ENCODE measurements at regions not wholly inside any gene's neighbourhood (a gene's known extent, or its start where the extent isn't known, plus 50 kb on each side); places are given as distances from the start of the nearest gene placed in this dataset.

GRCh38 chr11:87851234-87851633, 324.0 kb downstream of the RAB38 start:
- TF ChIP-seq MAX (IDR thresholded peaks at IDR 0.05) = no peak
- TF ChIP-seq CTCF (IDR thresholded peaks at IDR 0.05 in 2 of 3, conservative IDR thresholded peaks at IDR 0.05 in 1 of 3; ENCODE audit: borderline replicate concordance in 1 of 3, insufficient read depth in 1 of 3, low read depth in 2 of 3, low read length in 2 of 3) = no peak
- no peak for TF ChIP-seq SRF (IDR thresholded peaks at IDR 0.05; ENCODE audit: low read depth)
- no peak for TF ChIP-seq REST (IDR thresholded peaks at IDR 0.05; ENCODE audit: low read depth)
- TF ChIP-seq RAD21 (IDR thresholded peaks at IDR 0.05; ENCODE audit: low read depth) = no peak
- TF ChIP-seq ELF1 (IDR thresholded peaks at IDR 0.05; ENCODE audit: borderline replicate concordance, low read depth) = no peak
- no peak for TF ChIP-seq POLR2A (IDR thresholded peaks at IDR 0.05; ENCODE audit: borderline replicate concordance, extremely low read depth, insufficient read depth, insufficient read length)
- no peak for TF ChIP-seq SIN3A (IDR thresholded peaks at IDR 0.05; ENCODE audit: low read depth)
- TF ChIP-seq CEBPB (IDR thresholded peaks at IDR 0.05; ENCODE audit: low read depth) = no peak
- no peak for TF ChIP-seq EGR1 (IDR thresholded peaks at IDR 0.05; ENCODE audit: low read depth)
- no peak for TF ChIP-seq YY1 (IDR thresholded peaks at IDR 0.05; ENCODE audit: extremely low read depth, insufficient replicate concordance, low read depth, low read length)
- no peak for TF ChIP-seq POLR2AphosphoS5 (IDR thresholded peaks at IDR 0.05; ENCODE audit: low read depth, low read length)
- TF ChIP-seq EZH2phosphoT487 (IDR thresholded peaks at IDR 0.05; ENCODE audit: borderline replicate concordance) = no peak

Data from HCT116 (cell line).